Prostate gland (tissue), 2 donors: ENCODE measurements at regions not wholly inside any gene's neighbourhood (a gene's known extent, or its start where the extent isn't known, plus 50 kb on each side); places are given as distances from the start of the nearest gene placed in this dataset.
"Not testable (repeated sequence)": the region's sequence is repeated elsewhere in the genome, so short reads cannot be mapped to it uniquely, and the experiment has no call there.

ENCODE experiments used
- DNase-seq: peaks from one replicate; pipeline ENCODE4 v3.0.0-alpha.2; 2019; ENCODE audit warnings: low spot score
- H3K27ac ChIP-seq, 2 donors: fragments of 200-600 bp; sonication (generic); 2 replicates each; pipeline ENCODE4 v1.5.1; 2017 to 2019
- H3K27me3 ChIP-seq: fragments of 200-600 bp; sonication (generic); replicated peaks from 2 replicates; pipeline ENCODE4 v1.5.1; 2019; ENCODE audit not compliant: insufficient read depth
- H3K36me3 ChIP-seq, 2 donors: fragments of 200-600 bp; sonication (generic); 1 replicate in 1 of 2; 2 replicates in 1 of 2; pipeline versions ENCODE4 v1.5.1 to v1.8.1; 2017 to 2019
- H3K4me1 ChIP-seq: fragments of 200-600 bp; sonication (generic); replicated peaks from 2 replicates; pipeline ENCODE4 v1.5.1; 2019
- H3K4me3 ChIP-seq, 2 donors: fragments of 200-600 bp; sonication (generic); 2 replicates each; pipeline ENCODE4 v1.5.1; 2017 to 2019
- H3K9me3 ChIP-seq: fragments of 200-600 bp; sonication (generic); 2 replicates; pipeline ENCODE4 v1.5.1; 2017
- CTCF ChIP-seq, 4 experiments: fragments of 200-600 bp in 2 of 4; fragments of 450-650 bp in 2 of 4; sonication (generic) in 2 of 4; IDR thresholded peaks; 1 replicate in 3 of 4; 2 replicates in 1 of 4; pipeline ENCODE4 v1.5.1; 2016 to 2019; ENCODE audit warnings: antibody characterized with exemption in 4 of 4, mild to moderate bottlenecking in 2 of 4, moderate library complexity in 2 of 4
- POLR2A ChIP-seq: fragments of 450-650 bp; IDR thresholded peaks from one replicate; pipeline ENCODE4 v1.6.1; 2016; ENCODE audit warnings: antibody characterized with exemption, mild to moderate bottlenecking
- POLR2AphosphoS5 ChIP-seq: sonication (generic); formaldehyde crosslinking; IDR thresholded peaks from one replicate; pipeline ENCODE4 v1.6.1; 2017; ENCODE audit warnings: antibody characterized with exemption
- WGBS: methylation state at CpG from one replicate; pipeline ENCODE4 v1.1.5; 2018; 5-methylcytosine and 5-hydroxymethylcytosine counted together
- intact Hi-C: fragments of 100-400 bp; cut with DNase I; formaldehyde crosslinking; loops from one replicate; pipeline ENCODE4 v1.14.2; 2022

- TF ChIP-seq POLR2AphosphoS5 (no peak), CTCF (IDR thresholded peaks at IDR 0.05) (no peak)
- Histone ChIP-seq H3K9me3 (no peaks in the 10 kb centered on the region), H3K4me1 (no peaks in the 10 kb centered on the region), H3K27me3 (no peaks in the 10 kb centered on the region), H3K4me3 (no peak overlapping the region), H3K27ac (no peak overlapping the region), H3K36me3 (no peaks in the 10 kb centered on the region)
- DNase-seq: no peak
- intact Hi-C loops: no loop called here
- WGBS: 83% methylated on average over 3 of the region's 3 CpGs
Measured at GRCh38 chr7:17411922-17412321, 113.5 kb downstream of the AHR start.

GRCh38 chr7:17412883-17413282 is 114.4 kb downstream of the AHR start:
- intact Hi-C loops: no loop called here
- Histone ChIP-seq H3K36me3 (no peaks in the 10 kb centered on the region), H3K4me3 (no peak overlapping the region)

DNA sequence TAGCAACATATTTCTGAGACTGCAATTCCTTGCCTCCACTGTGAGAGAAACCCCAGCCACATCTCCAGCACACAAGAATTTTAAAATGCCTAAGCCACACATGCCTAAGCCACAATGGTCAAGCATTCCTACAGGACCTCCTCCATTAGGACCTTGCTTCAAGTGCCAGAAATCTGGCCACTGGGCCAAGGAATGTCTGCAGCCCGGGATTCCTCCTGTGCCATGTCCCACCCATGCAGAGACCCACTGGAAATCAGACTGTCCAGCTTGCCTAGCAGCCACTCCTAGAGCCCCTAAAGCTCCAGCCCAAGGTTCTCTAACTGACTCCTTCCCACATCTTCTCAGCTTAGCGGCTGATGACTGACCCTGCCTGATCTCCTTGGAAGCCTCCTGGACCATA is 117.5 kb downstream of the AHR start:
- Histone ChIP-seq H3K27ac (no peak overlapping the region), H3K4me3 (no peak overlapping the region), H3K27me3 (no peaks in the 10 kb centered on the region), H3K4me1 (no peaks in the 10 kb centered on the region), H3K36me3 (no peaks in the 10 kb centered on the region), H3K9me3 (no peaks in the 10 kb centered on the region)
- intact Hi-C loops: no loop called here
- WGBS: 94% methylated on average over 2 of the region's 2 CpGs
- TF ChIP-seq POLR2AphosphoS5: no peak
- no peak for TF ChIP-seq POLR2A
- TF ChIP-seq CTCF (IDR thresholded peaks at IDR 0.05): no peak
- DNase-seq: no peak

More at GRCh38 chr7:17412883-17413282, 114.4 kb downstream of the AHR start:
- no peaks in the 10 kb centered on the region for H3K4me1 ChIP-seq
- WGBS: 94% methylated on average over 1 of the region's 1 CpG
- H3K27me3 ChIP-seq: no peaks in the 10 kb centered on the region
- no peak for TF ChIP-seq POLR2AphosphoS5
- no peak for TF ChIP-seq CTCF (IDR thresholded peaks at IDR 0.05)
- TF ChIP-seq POLR2A: no peak
- H3K27ac ChIP-seq: no peak overlapping the region
- DNase-seq: no peak
- H3K9me3 ChIP-seq: no peaks in the 10 kb centered on the region

DNA sequence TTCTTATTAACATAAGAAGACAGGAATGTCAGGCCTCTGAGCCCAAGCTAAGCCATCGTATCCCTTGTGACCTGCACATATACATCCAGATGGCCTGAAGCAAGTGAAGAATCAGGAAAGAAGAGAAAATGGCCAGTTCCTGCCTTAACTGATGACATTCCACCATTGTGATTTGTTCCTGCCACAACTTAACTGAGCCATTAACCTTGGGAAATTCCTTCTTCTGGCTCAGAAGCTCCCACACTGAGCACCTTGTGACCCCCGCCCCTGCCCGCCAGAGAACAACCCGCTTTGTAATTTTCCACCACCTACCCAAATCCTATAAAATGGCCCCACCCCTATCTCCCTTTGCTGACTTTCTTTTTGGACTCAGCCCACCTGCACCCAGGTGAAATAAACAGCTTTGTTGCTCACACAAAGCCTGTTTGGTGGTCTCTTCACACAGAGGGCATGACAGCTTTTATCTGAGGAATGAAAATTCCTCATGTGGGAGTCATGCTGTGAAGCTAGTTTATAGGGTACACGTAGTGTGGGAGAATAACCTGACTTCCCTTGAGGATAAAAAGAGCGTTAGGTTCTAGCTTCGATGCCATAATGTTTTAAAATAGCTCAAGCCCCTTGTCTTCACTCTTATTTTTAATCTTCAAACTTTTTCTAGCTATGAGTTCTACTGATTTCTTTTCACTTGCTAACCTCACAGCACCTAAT is 122.0 kb downstream of the AHR start:
- H3K27ac ChIP-seq, H3K4me1 ChIP-seq, H3K27me3 ChIP-seq, intact Hi-C loops, H3K36me3 ChIP-seq, H3K4me3 ChIP-seq, DNase-seq, H3K9me3 ChIP-seq: not testable (repeated sequence)
- WGBS: 56% methylated on average over 7 of the region's 7 CpGs

GRCh38 chr7:17421941-17422340 is 123.5 kb downstream of the AHR start:
- Histone ChIP-seq H3K27me3 (no peaks in the 10 kb centered on the region), H3K36me3 (no peaks in the 10 kb centered on the region), H3K4me3 (no peak overlapping the region), H3K9me3 (no peaks in the 10 kb centered on the region), H3K27ac (no peak overlapping the region), H3K4me1 (no peaks in the 10 kb centered on the region)
- no peak for DNase-seq
- WGBS: 19% methylated on average over 4 of the region's 4 CpGs
- no peak for TF ChIP-seq POLR2A
- no peak for TF ChIP-seq CTCF (IDR thresholded peaks at IDR 0.05)
- no peak for TF ChIP-seq POLR2AphosphoS5
- intact Hi-C loops: no loop called here
